Keratinocyte (primary cell): ENCODE measurements at regions not wholly inside any gene's neighbourhood (a gene's known extent, or its start where the extent isn't known, plus 50 kb on each side); places are given as distances from the start of the nearest gene placed in this dataset.

ENCODE experiments used
- CTCF ChIP-seq, 3 experiments: IDR thresholded peaks in 1 of 3; conservative IDR thresholded peaks in 1 of 3; optimal IDR thresholded peaks in 1 of 3; 2 replicates in 2 of 3; 3 replicates in 1 of 3; pipeline versions ENCODE3 to v1.5.1; 2011; ENCODE audit warnings: low read length in 3 of 3, mild to moderate bottlenecking in 3 of 3, moderate library complexity in 2 of 3, control low read depth in 1 of 3, inconsistent platforms in 1 of 3; ENCODE audit not compliant: insufficient read depth in 2 of 3; ENCODE audit errors: extremely low read depth in 1 of 3
- EZH2 ChIP-seq: IDR thresholded peaks from one replicate; pipeline ENCODE4 v1.6.1; 2012; ENCODE audit warnings: inconsistent platforms, mild to moderate bottlenecking, low read length, moderate library complexity

DNA sequence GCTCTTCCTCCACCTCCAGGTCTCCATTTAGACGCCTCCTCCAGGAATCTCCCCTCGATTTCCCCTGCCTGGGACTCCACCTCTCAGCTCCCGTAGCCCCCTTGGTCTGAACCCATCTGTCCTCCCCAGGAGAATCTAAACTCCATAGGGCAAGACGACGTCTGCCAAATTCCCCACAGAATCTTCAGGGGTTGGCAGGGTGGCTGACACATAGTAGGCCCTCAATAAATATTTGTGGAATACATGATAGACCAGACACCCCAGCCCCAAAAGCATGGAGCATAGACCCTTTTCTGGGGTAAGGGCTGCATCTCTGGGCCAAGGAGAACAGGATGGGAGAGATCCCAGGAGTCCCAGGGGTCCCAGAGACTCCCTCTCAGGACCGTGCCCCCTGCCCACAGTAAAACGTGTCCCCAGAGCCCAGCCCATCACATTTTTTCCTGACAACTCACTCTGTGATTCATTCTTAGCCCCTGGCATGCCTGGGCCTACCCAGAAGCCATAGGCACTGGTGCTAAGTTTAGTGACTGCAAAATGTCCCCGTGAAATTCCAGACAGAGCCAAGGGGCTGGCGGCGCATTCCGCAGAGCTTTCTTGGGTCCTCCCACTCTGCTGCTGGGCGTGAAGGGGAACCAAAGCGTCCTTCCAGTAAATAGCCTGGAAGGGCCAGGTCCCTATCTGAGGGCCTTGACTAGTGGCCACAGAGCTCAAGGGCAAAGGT, 78.0 kb upstream of the SLC6A6 start:
- TF ChIP-seq CTCF (optimal IDR thresholded peaks at IDR 0.05 in 1 of 3, IDR thresholded peaks at IDR 0.05 in 1 of 3, conservative IDR thresholded peaks at IDR 0.05 in 1 of 3; ENCODE audit: extremely low read depth in 1 of 3, insufficient read depth in 2 of 3, low read length in 3 of 3) (no peak), EZH2 (no peak)
